GM12892 (cell line): ENCODE measurements at regions not wholly inside any gene's neighbourhood (a gene's known extent, or its start where the extent isn't known, plus 50 kb on each side); places are given as distances from the start of the nearest gene placed in this dataset.

ENCODE experiments used
- POLR2A ChIP-seq: IDR thresholded peaks from 2 replicates; pipeline ENCODE4 v1.6.1; 2011; ENCODE audit warnings: low read depth, low read length, control low read depth
- POLR2AphosphoS5 ChIP-seq: IDR thresholded peaks from 2 replicates; pipeline ENCODE4 v1.6.1; 2011; ENCODE audit warnings: low read depth, low read length, control low read depth

GRCh38 chr21:36532769-36533467, 53.0 kb upstream of the CLDN14 start:
- no peak for TF ChIP-seq POLR2AphosphoS5
- TF ChIP-seq POLR2A, result no peak
